A549 (cell line): ENCODE measurements at regions not wholly inside any gene's neighbourhood (a gene's known extent, or its start where the extent isn't known, plus 50 kb on each side); places are given as distances from the start of the nearest gene placed in this dataset.

ENCODE experiments used
- BHLHE40 ChIP-seq: IDR thresholded peaks from 2 replicates; pipeline ENCODE4 v1.6.1; 2012; ENCODE audit warnings: low read depth, low read length, inconsistent platforms
- EP300 ChIP-seq, 2 experiments: fragments of >200 bp; sonication (Bioruptor Twin); formaldehyde crosslinking; IDR thresholded peaks; 2 replicates in 1 of 2; 3 replicates in 1 of 2; pipeline ENCODE4 v1.6.1; 2016 to 2017
- ESRRA ChIP-seq: fragments of 150-350 bp; IDR thresholded peaks from 2 replicates; pipeline ENCODE4 v1.6.1; 2014; ENCODE audit warnings: mild to moderate bottlenecking, low read length, borderline replicate concordance
- FOSL2 ChIP-seq, 2 experiments: fragments of 450-650 bp in 1 of 2; fragments of >200 bp in 1 of 2; sonication (Bioruptor Twin) in 1 of 2; formaldehyde crosslinking; IDR thresholded peaks; 2 replicates each; pipeline versions ENCODE4 v1.5.0 to v1.6.1; 2016 to 2020; ENCODE audit warnings: mild to moderate bottlenecking in 1 of 2, moderate library complexity in 1 of 2
- HOXA7 ChIP-seq: fragments of 250-450 bp; sonication (Bioruptor Pico); IDR thresholded peaks from 2 replicates; pipeline ENCODE4 v1.5.0; 2020; ENCODE audit warnings: mild to moderate bottlenecking, moderate library complexity
- JUNB ChIP-seq: fragments of >200 bp; sonication (Bioruptor Twin); formaldehyde crosslinking; IDR thresholded peaks from 2 replicates; pipeline ENCODE4 v1.6.1; 2016
- MAZ ChIP-seq: fragments of 150-350 bp; IDR thresholded peaks from 2 replicates; pipeline ENCODE4 v1.6.1; 2014; ENCODE audit warnings: antibody characterized with exemption, low read depth, low read length, borderline replicate concordance
- MYC ChIP-seq: IDR thresholded peaks from 2 replicates; pipeline ENCODE4 v1.6.1; 2012; ENCODE audit warnings: mild to moderate bottlenecking, inconsistent platforms, low read length, improper control_type of control experiment, borderline replicate concordance
- POLR2A ChIP-seq: IDR thresholded peaks from 2 replicates; pipeline ENCODE4 v1.6.1; 2012; ENCODE audit warnings: mild to moderate bottlenecking, low read length
- POLR2AphosphoS2 ChIP-seq: conservative IDR thresholded peaks from 2 replicates; pipeline ENCODE4 v1.6.1; 2012; ENCODE audit warnings: low read length, improper control_type of control experiment, inconsistent platforms
- REST ChIP-seq: fragments of 200-600 bp; sonication (generic); IDR thresholded peaks from 2 replicates; pipeline ENCODE4 v1.6.1; 2016; ENCODE audit warnings: antibody characterized with exemption, mild to moderate bottlenecking, moderate library complexity
- TF ChIP-seq, protein P1 (sequence below): fragments of >200 bp; sonication (Bioruptor Twin); formaldehyde crosslinking; IDR thresholded peaks from 3 replicates; pipeline ENCODE4 v1.5.1; 2016

DNA sequence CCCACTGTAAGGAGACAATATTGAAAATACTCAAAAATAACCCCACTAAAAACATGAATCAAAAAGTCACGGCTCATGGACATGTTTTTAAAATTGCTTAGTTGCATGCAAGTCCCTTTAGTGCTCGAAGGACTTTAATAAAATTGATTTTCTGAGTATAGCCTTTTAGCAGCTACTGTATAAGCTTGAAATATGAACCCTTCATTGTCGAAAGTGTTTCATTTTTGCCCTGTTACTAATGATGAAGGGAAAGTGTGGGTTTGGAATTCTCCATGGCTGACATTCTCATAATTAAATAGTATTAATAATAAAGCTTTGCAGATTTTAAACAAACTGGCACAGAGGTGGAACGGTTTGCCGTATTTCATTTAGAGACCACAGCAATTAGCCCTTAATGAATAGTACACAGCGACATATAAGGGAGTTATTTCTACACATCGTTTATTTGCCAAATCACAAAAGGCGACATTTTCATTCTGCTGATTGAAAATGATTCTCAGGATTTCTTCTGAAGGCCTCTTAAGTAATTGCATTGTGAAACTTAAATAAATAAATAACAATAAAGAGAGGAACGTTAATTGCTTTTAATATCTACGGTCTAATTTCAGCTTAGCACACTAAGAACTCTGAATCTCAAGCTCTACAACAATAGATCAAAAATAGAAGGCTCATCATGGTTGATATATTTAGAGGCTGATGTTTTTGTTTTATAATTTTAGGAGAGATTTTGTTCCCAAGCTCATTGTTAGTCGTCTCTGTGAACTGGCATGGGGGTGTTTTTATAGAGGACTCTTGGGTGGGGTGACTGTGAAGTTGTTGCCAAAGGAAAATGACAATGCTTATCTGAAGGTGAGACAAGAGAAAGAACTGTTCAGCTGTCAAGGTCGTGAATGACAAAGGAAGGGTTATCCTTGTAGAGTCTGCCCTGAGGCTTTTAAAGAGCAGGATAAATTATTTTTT lies 60.6 kb downstream of the IRX6 start:
- TF ChIP-seq MAZ (no peak), EP300 (IDR thresholded peaks at IDR 0.05) (no peak), FOSL2 (IDR thresholded peaks at IDR 0.05) (no peak), FOSL2 (CRISPR knock-in tag; IDR thresholded peaks at IDR 0.05) (no peak), JUNB (no peak), BHLHE40 (no peak), POLR2A (no peak), MYC (no peak), HOXA7 (CRISPR knock-in tag) (no peak), POLR2AphosphoS2 (no peak), ESRRA (no peak), REST (no peak)
- TF ChIP-seq, protein P1, sequence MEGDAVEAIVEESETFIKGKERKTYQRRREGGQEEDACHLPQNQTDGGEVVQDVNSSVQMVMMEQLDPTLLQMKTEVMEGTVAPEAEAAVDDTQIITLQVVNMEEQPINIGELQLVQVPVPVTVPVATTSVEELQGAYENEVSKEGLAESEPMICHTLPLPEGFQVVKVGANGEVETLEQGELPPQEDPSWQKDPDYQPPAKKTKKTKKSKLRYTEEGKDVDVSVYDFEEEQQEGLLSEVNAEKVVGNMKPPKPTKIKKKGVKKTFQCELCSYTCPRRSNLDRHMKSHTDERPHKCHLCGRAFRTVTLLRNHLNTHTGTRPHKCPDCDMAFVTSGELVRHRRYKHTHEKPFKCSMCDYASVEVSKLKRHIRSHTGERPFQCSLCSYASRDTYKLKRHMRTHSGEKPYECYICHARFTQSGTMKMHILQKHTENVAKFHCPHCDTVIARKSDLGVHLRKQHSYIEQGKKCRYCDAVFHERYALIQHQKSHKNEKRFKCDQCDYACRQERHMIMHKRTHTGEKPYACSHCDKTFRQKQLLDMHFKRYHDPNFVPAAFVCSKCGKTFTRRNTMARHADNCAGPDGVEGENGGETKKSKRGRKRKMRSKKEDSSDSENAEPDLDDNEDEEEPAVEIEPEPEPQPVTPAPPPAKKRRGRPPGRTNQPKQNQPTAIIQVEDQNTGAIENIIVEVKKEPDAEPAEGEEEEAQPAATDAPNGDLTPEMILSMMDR = no peak
